ENCODE measurements at regions not wholly inside any gene's neighbourhood (a gene's known extent, or its start where the extent isn't known, plus 50 kb on each side); places are given as distances from the start of the nearest gene placed in this dataset.

DNA sequence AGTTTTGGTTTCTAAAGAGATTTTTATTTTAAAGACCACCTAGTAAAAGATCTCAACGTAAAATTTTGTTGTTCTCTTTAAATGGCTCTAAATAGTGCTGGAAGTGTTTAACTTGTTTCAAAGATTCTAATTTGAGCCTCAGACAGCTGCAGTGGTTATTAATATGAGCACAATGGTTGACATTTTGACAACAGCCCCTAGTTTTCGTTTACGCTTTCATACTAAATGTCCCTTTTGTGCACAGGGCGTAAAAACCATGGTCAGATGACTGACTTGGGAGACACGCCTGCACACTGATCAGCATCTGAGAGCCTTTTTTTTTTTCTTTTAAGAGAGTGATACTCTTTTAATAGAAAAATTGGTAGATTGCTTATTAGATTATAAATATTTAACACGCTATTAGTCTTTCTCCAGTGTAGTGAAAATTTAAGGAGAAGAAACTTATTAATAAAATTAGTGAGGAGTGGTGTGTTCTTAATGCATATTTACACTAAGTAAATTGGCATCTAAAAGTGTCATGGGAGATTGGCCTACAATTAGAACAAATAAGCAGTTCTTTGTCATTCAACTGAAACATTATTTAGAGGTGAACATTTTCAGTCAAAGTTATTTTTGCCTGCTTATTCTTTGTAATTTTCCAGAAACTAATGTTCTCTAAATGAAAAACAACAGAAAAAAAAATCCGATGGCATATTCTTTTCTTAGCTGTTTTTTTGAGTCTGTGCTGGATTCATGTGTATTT, 182.8 kb upstream of the PHYHIPL start:
- H3K27ac ChIP-seq (ENCODE audit: low read depth, low read length): no peak overlapping the region
- no peaks in the 10 kb centered on the region for H3K27me3 ChIP-seq (ENCODE audit: control insufficient read depth in 3 of 3, insufficient read depth in 3 of 3, low read length in 3 of 3)
- peak overlapping the region in 1 of 3 donors; percentile 8 for H3K9ac ChIP-seq (ENCODE audit: low read depth in 1 of 3, low read length in 3 of 3)

DNA sequence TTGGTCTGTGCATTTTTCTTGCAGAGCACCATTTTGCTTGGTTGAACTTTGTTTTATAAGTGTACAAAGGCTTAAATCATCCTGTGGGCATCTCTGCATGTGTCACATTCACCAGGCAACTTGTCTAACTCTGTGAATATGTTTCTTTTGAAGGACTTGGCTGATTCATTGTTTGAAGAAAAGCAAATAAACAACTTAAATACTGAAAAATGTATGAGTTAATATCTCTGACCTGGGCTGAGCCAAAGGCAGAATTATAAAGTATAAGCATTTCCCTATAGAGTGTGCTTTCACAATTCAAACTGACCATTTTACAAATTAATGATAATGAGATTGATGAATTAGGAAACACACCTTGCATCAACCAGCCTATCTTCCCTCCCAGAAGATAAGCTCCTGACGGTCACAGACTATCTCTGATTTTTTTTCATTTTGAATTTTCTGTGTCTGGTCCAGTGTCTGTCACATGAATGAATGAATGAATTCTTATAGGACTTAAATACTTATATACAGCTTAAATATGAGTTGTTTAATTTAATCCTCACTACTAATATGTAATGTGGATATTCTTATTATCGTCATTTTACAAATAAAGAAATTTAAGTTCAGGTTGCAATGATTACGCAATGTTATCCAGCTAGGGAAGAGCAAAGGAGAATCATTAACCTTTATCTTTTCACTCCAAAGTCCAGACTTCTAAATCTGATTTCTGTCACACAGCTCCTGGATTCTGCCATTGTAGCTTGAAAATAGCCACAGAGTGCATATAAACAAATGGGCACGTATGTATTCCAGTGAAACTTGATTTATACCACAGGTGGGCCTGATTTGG, 182.0 kb upstream of the PHYHIPL start:
- H3K4me1 ChIP-seq (ENCODE audit: control insufficient read depth in 3 of 3, insufficient read depth in 3 of 3, low read length in 3 of 3): peaks cover 8 to 14% (median 10%) of the 10 kb centered on the region in 3 donors
- no peaks in the 10 kb centered on the region for H3K36me3 ChIP-seq (ENCODE audit: control insufficient read depth in 3 of 3, insufficient read depth in 3 of 3, low read length in 3 of 3)
- no peak overlapping the region for H3K4me3 ChIP-seq (ENCODE audit: low read length in 3 of 3)
- H3K9me3 ChIP-seq (ENCODE audit: control insufficient read depth in 3 of 3, low read length in 3 of 3): no peaks in the 10 kb centered on the region
- no peak overlapping the region for H3K9ac ChIP-seq (ENCODE audit: low read depth in 1 of 3, low read length in 3 of 3)
- no peak overlapping the region for H3K27ac ChIP-seq (ENCODE audit: low read depth, low read length)
- no peaks in the 10 kb centered on the region for H3K27me3 ChIP-seq (ENCODE audit: control insufficient read depth in 3 of 3, insufficient read depth in 3 of 3, low read length in 3 of 3)

More for the DNA sequence above, 182.8 kb upstream of the PHYHIPL start:
- Histone ChIP-seq H3K4me3 (ENCODE audit: low read length in 3 of 3) (no peak overlapping the region), H3K9me3 (ENCODE audit: control insufficient read depth in 3 of 3, low read length in 3 of 3) (no peaks in the 10 kb centered on the region), H3K4me1 (ENCODE audit: control insufficient read depth in 3 of 3, insufficient read depth in 3 of 3, low read length in 3 of 3) (peaks cover 5 to 10% (median 8%) of the 10 kb centered on the region in 3 donors), H3K36me3 (ENCODE audit: control insufficient read depth in 3 of 3, insufficient read depth in 3 of 3, low read length in 3 of 3) (no peaks in the 10 kb centered on the region)

DNA sequence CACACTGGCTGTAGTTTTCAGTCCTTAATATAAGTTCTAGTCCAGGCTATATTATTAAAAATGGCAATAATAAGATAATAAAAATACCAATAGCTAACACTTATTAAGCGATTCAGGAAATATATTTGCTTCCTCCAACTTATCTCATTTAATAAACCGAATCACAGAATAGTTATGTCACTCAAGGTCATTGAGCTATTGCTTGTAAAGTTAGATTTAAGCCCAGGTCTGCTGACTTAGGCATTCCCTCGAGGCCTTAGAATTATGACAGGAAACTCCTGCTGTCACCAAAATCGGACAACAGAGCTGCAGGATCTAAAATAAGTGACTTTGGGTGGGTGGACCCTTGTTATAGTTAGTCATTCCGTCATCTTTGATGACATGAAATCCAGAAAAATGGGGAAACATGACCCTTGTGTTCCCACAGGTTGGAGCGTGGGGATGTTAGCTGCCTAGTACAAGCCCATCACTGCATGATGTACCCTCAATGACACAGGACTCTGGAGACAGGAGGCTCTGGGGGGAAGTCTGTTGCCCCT, 181.3 kb upstream of the PHYHIPL start:
- Histone ChIP-seq H3K4me1 (ENCODE audit: control insufficient read depth in 3 of 3, insufficient read depth in 3 of 3, low read length in 3 of 3) (peaks cover 12 to 20% (median 14%) of the 10 kb centered on the region in 3 donors), H3K27me3 (ENCODE audit: control insufficient read depth in 3 of 3, insufficient read depth in 3 of 3, low read length in 3 of 3) (no peaks in the 10 kb centered on the region), H3K4me3 (ENCODE audit: low read length in 3 of 3) (no peak overlapping the region), H3K36me3 (ENCODE audit: control insufficient read depth in 3 of 3, insufficient read depth in 3 of 3, low read length in 3 of 3) (no peaks in the 10 kb centered on the region), H3K9ac (ENCODE audit: low read depth in 1 of 3, low read length in 3 of 3) (no peak overlapping the region), H3K9me3 (ENCODE audit: control insufficient read depth in 3 of 3, low read length in 3 of 3) (no peaks in the 10 kb centered on the region), H3K27ac (ENCODE audit: low read depth, low read length) (no peak overlapping the region)

DNA sequence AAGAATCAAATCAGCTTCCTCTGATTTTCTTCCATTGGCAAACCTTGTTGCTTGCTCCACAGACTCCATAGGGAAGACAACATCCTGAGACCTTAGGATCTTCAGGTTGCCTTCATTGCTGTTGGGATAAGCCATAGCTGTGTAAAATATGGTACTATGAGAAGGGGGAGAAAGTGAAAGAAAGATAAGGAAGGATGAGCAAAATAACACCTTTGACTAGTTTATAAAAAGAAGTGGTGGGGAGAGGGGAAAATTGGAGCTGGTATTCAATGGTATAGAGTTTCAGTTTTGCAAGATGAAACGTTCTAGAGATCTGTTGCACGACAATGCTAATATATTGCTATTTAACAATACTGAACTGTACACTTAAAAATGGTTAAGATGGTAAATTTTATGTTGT, 180.4 kb upstream of the PHYHIPL start:
- Histone ChIP-seq H3K4me3 (ENCODE audit: low read length in 3 of 3) (no peak overlapping the region), H3K27me3 (ENCODE audit: control insufficient read depth in 3 of 3, insufficient read depth in 3 of 3, low read length in 3 of 3) (no peaks in the 10 kb centered on the region), H3K4me1 (ENCODE audit: control insufficient read depth in 3 of 3, insufficient read depth in 3 of 3, low read length in 3 of 3) (peaks cover 16 to 24% (median 18%) of the 10 kb centered on the region in 3 donors), H3K27ac (ENCODE audit: low read depth, low read length) (no peak overlapping the region), H3K9me3 (ENCODE audit: control insufficient read depth in 3 of 3, low read length in 3 of 3) (no peaks in the 10 kb centered on the region), H3K36me3 (ENCODE audit: control insufficient read depth in 3 of 3, insufficient read depth in 3 of 3, low read length in 3 of 3) (no peaks in the 10 kb centered on the region), H3K9ac (ENCODE audit: low read depth in 1 of 3, low read length in 3 of 3) (no peak overlapping the region)

DNA sequence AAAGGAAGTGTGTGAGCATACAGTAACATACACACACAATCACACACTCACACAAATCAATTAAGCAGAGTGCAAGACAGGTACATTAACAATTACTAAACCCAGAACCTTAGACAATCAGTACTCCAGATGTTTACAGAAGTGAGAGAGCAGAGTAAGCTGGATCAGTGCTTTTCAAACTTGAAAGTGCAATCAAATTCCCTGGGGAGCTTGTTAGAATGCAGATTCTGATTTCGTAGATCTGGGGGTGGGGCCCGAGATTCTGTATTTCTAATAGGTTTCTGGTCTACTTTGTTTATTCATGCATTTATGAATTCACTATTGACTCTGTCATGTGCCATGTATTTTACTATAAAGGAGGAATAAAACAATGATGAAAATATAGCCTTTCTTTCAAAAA, 179.6 kb upstream of the PHYHIPL start:
- no peaks in the 10 kb centered on the region for H3K9me3 ChIP-seq (ENCODE audit: control insufficient read depth in 3 of 3, low read length in 3 of 3)
- no peaks in the 10 kb centered on the region for H3K36me3 ChIP-seq (ENCODE audit: control insufficient read depth in 3 of 3, insufficient read depth in 3 of 3, low read length in 3 of 3)
- no peak overlapping the region for H3K4me3 ChIP-seq (ENCODE audit: low read length in 3 of 3)
- no peaks in the 10 kb centered on the region for H3K27me3 ChIP-seq (ENCODE audit: control insufficient read depth in 3 of 3, insufficient read depth in 3 of 3, low read length in 3 of 3)
- no peak overlapping the region for H3K9ac ChIP-seq (ENCODE audit: low read depth in 1 of 3, low read length in 3 of 3)
- peaks cover 16 to 24% (median 18%) of the 10 kb centered on the region in 3 donors for H3K4me1 ChIP-seq (ENCODE audit: control insufficient read depth in 3 of 3, insufficient read depth in 3 of 3, low read length in 3 of 3)
- H3K27ac ChIP-seq (ENCODE audit: low read depth, low read length): no peak overlapping the region

DNA sequence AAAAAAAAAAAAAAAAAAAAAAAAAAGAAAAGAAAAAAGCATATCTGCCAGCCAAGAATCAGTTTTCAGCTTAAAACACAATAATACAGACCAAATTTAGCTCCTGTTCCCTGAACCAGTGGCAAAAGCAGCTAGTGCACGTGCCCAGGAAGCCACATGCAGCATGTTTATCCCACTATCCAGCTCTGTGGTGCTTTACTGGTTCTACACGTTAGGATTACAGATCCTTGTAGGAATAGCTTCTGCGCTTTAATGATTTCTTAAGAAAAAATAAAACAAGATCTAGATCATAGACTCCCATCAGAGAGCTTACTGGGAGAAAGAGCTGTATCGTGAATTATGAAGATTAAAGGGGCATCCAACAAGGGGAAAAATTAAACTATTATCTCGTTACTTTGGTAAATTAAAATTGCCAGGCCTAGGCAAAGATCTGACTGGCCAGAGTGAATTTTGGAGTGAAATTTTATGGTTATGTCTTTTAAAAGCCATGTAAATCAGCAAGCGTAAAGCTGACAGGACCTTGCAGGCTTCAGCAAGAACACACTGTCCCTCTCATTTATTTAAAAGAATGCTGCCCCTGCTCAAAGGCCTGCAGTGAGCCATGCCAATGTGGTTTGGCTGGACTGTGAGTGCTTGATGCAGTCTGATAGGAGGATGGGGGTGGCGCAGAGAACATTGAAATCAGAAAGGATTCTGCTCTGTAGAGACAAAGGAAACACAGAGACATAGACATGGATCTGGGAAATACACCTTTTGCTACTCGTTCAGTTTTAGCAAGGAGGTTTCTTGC, 177.3 kb upstream of the PHYHIPL start:
- Histone ChIP-seq H3K9ac (ENCODE audit: low read depth in 1 of 3, low read length in 3 of 3) (peak overlapping the region in 2 of 3 donors; percentile 25 to 42), H3K4me1 (ENCODE audit: control insufficient read depth in 3 of 3, insufficient read depth in 3 of 3, low read length in 3 of 3) (peaks cover 10 to 14% (median 11%) of the 10 kb centered on the region in 3 donors), H3K4me3 (ENCODE audit: low read length in 3 of 3) (peak overlapping the region in 2 of 3 donors; percentile 24 to 33), H3K27ac (ENCODE audit: low read depth, low read length) (no peak overlapping the region), H3K27me3 (ENCODE audit: control insufficient read depth in 3 of 3, insufficient read depth in 3 of 3, low read length in 3 of 3) (no peaks in the 10 kb centered on the region), H3K9me3 (ENCODE audit: control insufficient read depth in 3 of 3, low read length in 3 of 3) (no peaks in the 10 kb centered on the region), H3K36me3 (ENCODE audit: control insufficient read depth in 3 of 3, insufficient read depth in 3 of 3, low read length in 3 of 3) (no peaks in the 10 kb centered on the region)

DNA sequence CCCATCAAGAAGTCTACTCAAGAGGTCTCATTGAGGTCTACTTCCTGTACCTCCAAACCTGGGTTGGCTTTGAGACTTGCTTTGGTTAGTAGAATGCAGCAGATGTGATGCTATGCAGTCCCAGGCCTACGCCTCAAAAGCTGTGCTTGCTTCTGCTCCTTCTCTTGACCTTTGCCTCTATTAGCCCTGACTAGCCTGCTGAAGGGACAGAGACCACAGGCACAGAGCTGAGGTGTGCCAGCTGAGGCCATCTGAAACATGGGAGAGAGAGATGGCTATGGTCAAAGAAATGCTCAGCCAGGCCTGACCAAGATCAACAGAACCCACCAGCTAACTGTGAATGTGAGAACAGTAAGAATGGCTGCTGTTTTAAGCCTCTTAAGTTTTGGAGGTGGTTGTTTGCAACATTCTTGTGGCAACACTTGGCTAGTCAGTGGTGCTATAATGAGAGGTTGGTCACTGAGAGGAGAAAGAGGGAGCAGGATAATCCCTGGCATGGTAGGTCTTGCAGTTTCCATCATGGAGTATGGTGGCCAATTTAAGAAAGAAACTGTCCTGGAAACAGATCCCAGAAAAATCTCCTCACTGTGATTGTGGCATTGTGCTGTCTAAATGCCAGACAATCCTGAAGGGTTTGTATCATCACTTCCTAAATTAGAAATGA, 176.1 kb upstream of the PHYHIPL start:
- peak overlapping the region in 2 of 3 donors; percentile 8 to 19 for H3K4me3 ChIP-seq (ENCODE audit: low read length in 3 of 3)
- peaks cover 10 to 14% (median 11%) of the 10 kb centered on the region in 3 donors for H3K4me1 ChIP-seq (ENCODE audit: control insufficient read depth in 3 of 3, insufficient read depth in 3 of 3, low read length in 3 of 3)
- no peak overlapping the region for H3K9ac ChIP-seq (ENCODE audit: low read depth in 1 of 3, low read length in 3 of 3)
- H3K27ac ChIP-seq (ENCODE audit: low read depth, low read length): no peak overlapping the region
- no peaks in the 10 kb centered on the region for H3K27me3 ChIP-seq (ENCODE audit: control insufficient read depth in 3 of 3, insufficient read depth in 3 of 3, low read length in 3 of 3)
- H3K9me3 ChIP-seq (ENCODE audit: control insufficient read depth in 3 of 3, low read length in 3 of 3): no peaks in the 10 kb centered on the region
- H3K36me3 ChIP-seq (ENCODE audit: control insufficient read depth in 3 of 3, insufficient read depth in 3 of 3, low read length in 3 of 3): no peaks in the 10 kb centered on the region

DNA sequence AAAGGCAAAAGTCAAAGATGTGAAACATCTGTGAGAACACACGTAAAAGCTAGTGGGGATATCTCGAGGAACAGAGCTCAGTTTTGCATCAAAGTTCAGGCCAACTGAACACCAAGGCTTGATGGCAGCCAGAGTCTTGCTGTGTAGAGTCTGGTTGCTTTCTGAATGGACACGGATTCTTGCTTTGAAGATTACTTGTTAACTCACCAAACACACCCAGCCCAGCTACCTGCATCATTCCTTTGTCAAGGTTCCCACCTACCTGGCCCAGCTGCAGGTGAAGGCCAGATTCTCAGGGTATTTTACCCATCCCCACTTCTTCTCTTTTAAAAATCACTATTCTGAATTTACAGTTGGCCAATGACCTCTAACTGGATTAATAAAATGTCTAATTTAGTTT, 174.4 kb upstream of the PHYHIPL start:
- Histone ChIP-seq H3K27me3 (ENCODE audit: control insufficient read depth in 3 of 3, insufficient read depth in 3 of 3, low read length in 3 of 3) (no peaks in the 10 kb centered on the region), H3K9me3 (ENCODE audit: control insufficient read depth in 3 of 3, low read length in 3 of 3) (no peaks in the 10 kb centered on the region), H3K27ac (ENCODE audit: low read depth, low read length) (no peak overlapping the region), H3K4me3 (ENCODE audit: low read length in 3 of 3) (no peak overlapping the region), H3K4me1 (ENCODE audit: control insufficient read depth in 3 of 3, insufficient read depth in 3 of 3, low read length in 3 of 3) (peaks cover 10 to 14% (median 11%) of the 10 kb centered on the region in 3 donors), H3K9ac (ENCODE audit: low read depth in 1 of 3, low read length in 3 of 3) (no peak overlapping the region), H3K36me3 (ENCODE audit: control insufficient read depth in 3 of 3, insufficient read depth in 3 of 3, low read length in 3 of 3) (no peaks in the 10 kb centered on the region)

DNA sequence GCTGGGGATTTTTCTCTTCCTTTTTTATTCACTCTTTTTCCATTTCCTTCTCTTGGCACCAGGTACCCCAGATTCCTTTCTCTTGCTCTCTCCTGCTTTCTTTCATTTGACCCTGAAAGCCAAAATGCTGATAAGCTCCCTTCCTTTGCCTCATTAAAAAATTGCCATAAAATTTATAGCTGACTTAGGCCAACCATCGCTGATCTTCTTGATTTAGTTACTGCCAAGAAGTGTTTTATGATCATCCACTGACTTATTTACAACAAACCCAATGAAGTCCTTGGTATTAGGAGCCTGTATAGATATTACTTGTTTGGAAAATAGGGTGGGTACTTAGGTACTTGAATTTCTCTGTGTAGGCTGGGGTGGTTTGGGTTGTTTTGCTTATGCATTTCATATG, 173.2 kb upstream of the PHYHIPL start:
- no peaks in the 10 kb centered on the region for H3K9me3 ChIP-seq (ENCODE audit: control insufficient read depth in 3 of 3, low read length in 3 of 3)
- H3K4me3 ChIP-seq (ENCODE audit: low read length in 3 of 3): no peak overlapping the region
- no peaks in the 10 kb centered on the region for H3K27me3 ChIP-seq (ENCODE audit: control insufficient read depth in 3 of 3, insufficient read depth in 3 of 3, low read length in 3 of 3)

More for the DNA sequence above, 173.2 kb upstream of the PHYHIPL start:
- Histone ChIP-seq H3K36me3 (ENCODE audit: control insufficient read depth in 3 of 3, insufficient read depth in 3 of 3, low read length in 3 of 3) (no peaks in the 10 kb centered on the region), H3K4me1 (ENCODE audit: control insufficient read depth in 3 of 3, insufficient read depth in 3 of 3, low read length in 3 of 3) (peaks cover 10 to 14% (median 11%) of the 10 kb centered on the region in 3 donors), H3K27ac (ENCODE audit: low read depth, low read length) (no peak overlapping the region), H3K9ac (ENCODE audit: low read depth in 1 of 3, low read length in 3 of 3) (no peak overlapping the region)

Data from skeletal muscle tissue (tissue), 3 donors.